ENCODE measurements at regions not wholly inside any gene's neighbourhood (a gene's known extent, or its start where the extent isn't known, plus 50 kb on each side); places are given as distances from the start of the nearest gene placed in this dataset.

GRCh38 chr13:73399347-73400216 is 340.8 kb downstream of the KLF5 start:
- peak in 1 of 11 donors; percentile 5 for DNase-seq (ENCODE audit: extremely low read depth in 1 of 11, low read depth in 9 of 11, low spot score in 4 of 11)

DNA sequence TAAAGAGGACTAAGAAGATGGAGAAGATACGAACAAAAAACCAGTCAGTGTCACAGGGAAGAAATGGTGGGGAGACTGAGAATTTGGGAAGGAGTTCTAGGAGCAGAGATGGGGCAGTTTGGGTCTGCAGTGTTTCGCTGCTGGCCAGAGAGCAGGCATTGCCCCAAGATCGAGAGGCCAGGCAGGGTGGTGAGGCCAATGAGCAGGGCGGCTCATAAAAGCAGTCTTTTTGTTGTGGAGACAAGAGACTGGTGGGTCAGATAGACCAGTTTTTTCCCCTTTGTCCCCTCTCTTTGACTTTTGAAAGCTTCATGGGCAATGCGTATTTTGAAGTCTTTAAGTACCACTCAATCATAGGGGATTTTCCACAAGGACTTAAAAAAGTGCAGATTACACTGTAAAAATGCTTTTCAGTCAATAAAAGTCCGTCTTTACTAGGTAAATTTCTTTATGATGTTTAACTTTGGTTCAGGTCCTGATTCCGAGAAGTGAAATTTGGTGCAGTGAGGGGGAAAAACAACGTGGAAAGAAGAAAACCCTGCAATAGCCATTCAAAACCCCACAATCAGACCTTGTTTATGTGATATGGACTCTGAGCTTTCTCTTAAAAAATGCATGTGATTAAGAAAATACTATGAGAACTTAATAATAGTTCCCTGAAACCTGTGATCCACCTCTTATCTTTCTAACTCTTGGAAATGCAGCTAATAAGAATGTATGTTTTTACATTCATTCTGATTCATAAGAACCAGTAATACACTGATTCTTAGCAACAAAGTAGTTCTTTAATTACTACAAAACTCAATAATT is 338.9 kb downstream of the KLF5 start:
- no peak for DNase-seq (ENCODE audit: extremely low read depth in 1 of 11, low read depth in 9 of 11, low spot score in 4 of 11)

GRCh38 chr13:73394066-73394465 is 335.3 kb downstream of the KLF5 start:
- no peak for DNase-seq (ENCODE audit: extremely low read depth in 1 of 11, low read depth in 9 of 11, low spot score in 4 of 11)

DNA sequence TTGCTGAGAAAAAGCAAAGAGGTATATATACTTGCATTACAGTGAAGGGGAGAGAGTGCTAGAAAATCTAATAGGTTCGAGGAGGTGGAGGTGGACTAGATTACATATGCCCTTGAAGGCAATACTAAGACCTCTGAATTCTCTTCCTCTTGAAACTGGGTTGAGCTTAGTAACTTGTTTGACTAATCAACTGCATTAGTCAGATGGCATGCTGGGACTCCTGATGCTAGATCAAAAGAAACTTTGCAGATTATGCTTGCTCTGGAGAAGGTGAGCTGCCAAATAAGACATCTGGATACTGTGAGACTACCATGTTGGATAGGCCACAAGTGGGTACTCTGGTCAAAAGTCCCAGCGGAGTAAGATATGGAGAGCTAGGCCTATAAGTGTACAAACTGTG is 331.3 kb downstream of the KLF5 start:
- DNase-seq (ENCODE audit: extremely low read depth in 1 of 11, low read depth in 9 of 11, low spot score in 4 of 11), result no peak

- no peak for DNase-seq (ENCODE audit: extremely low read depth in 1 of 11, low read depth in 9 of 11, low spot score in 4 of 11)
Observed at GRCh38 chr13:73388586-73388985, 329.8 kb downstream of the KLF5 start.

DNA sequence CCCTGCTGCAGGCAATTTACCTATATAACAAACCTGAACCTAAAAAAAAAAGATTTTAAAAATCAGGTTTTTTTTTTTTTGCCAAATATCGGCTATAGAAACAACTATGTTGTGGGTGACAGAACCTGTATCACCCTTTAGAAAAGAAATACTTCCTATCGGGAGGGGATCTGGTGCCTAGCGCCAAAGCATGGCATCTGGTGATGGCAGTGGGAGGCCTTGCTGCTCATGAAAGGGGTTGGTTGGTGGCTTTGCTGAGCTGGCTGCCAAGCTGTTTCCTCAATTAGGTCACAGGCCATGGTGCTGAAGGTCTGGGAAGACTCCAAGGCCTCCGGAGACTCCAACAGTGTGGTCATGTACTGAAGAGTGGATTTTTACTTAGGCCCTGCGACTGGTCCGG is 328.5 kb downstream of the KLF5 start:
- DNase-seq (ENCODE audit: extremely low read depth in 1 of 11, low read depth in 9 of 11, low spot score in 4 of 11), result no peak

DNA sequence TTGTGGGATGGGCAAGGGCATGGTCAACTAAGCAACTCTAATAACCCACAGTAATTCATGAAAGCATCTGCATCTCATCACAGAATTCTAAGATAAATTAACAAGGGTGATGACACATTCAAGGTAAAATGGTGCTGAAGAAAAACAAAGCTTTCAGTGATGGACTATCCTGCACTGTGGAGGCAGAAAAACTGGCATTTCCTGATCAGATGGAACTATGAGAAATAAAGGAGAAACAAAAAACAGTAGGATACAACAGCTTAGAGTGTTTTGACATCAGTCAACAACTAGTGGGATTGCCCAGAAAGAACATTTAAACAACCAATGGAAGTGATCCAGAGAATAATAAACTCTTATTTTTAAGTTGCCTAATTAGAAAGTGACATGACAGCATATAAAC is 327.0 kb downstream of the KLF5 start:
- DNase-seq (ENCODE audit: extremely low read depth in 1 of 11, low read depth in 9 of 11, low spot score in 4 of 11), result no peak

- DNase-seq (ENCODE audit: extremely low read depth in 1 of 11, low read depth in 9 of 11, low spot score in 4 of 11), result no peak
Observed at GRCh38 chr13:73372666-73373627, 314.1 kb downstream of the KLF5 start.

DNA sequence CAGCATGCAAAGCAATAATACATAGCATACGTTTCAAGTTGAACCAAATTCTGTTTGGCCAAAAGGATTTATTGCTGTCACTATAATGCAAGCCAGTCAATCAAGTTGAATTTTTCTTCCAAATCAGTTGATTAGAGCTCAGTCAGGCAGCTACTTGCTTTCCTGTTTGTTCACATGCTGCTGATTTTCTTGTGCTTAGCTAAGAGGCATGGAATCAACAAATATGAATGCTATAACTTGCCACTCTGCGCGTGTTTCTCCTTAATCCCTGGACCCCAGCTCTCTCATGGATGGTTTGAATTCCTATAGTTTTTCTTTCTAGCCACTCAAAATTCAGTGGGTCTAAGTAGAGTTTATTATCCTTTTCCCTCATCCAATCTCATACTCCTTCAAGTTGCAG is 311.3 kb downstream of the KLF5 start:
- no peak for DNase-seq (ENCODE audit: extremely low read depth in 1 of 11, low read depth in 9 of 11, low spot score in 4 of 11)

GRCh38 chr13:73369095-73369494 is 310.3 kb downstream of the KLF5 start:
- DNase-seq (ENCODE audit: extremely low read depth in 1 of 11, low read depth in 9 of 11, low spot score in 4 of 11), result no peak

- no peak for DNase-seq (ENCODE audit: extremely low read depth in 1 of 11, low read depth in 9 of 11, low spot score in 4 of 11)
Observed at GRCh38 chr13:73368608-73369007, 309.8 kb downstream of the KLF5 start.

DNA sequence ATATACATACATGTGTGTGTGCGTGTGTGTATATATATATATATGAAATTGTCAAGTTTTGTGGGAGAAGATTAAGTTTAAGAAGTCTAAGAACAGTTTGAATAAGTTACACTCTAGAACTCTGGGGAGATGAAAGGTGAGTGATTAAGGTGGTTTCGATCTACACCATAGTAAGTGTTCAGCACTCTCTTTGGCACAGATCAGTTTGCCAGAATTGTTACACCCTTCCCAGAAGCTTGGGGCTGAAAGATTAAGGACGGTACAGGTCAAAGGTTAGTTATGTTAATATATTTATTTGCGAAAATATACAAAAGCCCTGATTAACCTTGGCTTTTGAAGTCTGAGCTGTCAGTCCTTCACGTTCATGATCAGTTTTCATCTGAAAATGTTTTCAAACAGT is 309.1 kb downstream of the KLF5 start:
- DNase-seq (ENCODE audit: extremely low read depth in 1 of 11, low read depth in 9 of 11, low spot score in 4 of 11), result no peak

GRCh38 chr13:73366241-73366640 is 307.4 kb downstream of the KLF5 start:
- DNase-seq (ENCODE audit: extremely low read depth in 1 of 11, low read depth in 9 of 11, low spot score in 4 of 11), result no peak

DNA sequence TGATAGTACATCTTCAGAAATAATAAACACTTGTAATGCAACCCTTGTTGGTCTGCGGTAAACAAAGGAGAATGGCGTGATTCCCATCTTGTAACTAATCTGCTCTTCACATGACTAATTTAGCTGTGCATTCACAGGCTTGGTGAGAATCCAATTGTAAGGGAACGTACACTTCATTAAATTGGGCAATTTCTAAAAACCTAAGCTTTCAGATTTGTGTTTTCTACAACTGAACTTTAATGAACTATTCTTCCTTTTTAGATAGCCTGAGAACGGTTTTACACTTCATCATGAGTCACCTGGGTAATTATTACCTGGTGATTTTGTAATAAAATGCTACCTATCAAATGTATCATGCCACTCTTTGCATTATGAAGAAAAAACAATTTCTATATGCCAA is 306.9 kb downstream of the KLF5 start:
- no peak for DNase-seq (ENCODE audit: extremely low read depth in 1 of 11, low read depth in 9 of 11, low spot score in 4 of 11)

GRCh38 chr13:73365252-73365651 is 306.4 kb downstream of the KLF5 start:
- peak in 1 of 11 donors; percentile 23 for DNase-seq (ENCODE audit: extremely low read depth in 1 of 11, low read depth in 9 of 11, low spot score in 4 of 11)

DNA sequence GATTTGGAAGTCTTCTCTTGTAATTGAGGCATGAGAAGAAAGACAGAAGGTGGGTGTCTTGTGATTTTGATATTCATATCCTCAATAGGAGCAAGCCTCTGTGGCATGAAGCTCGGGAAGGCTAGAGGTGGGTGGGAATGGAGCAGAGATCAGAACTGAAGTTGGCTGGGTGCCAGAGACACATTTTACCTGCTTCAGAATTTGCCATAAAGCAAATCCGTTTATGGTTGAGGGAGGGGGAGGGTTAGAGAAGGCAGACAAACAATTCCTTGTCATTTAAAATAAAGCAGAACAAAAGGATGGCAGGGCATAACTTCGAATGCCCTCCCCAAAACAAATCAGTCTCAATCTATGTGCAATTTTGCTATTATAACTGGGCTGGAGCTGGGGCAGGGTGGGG is 305.9 kb downstream of the KLF5 start:
- no peak for DNase-seq (ENCODE audit: extremely low read depth in 1 of 11, low read depth in 9 of 11, low spot score in 4 of 11)

DNA sequence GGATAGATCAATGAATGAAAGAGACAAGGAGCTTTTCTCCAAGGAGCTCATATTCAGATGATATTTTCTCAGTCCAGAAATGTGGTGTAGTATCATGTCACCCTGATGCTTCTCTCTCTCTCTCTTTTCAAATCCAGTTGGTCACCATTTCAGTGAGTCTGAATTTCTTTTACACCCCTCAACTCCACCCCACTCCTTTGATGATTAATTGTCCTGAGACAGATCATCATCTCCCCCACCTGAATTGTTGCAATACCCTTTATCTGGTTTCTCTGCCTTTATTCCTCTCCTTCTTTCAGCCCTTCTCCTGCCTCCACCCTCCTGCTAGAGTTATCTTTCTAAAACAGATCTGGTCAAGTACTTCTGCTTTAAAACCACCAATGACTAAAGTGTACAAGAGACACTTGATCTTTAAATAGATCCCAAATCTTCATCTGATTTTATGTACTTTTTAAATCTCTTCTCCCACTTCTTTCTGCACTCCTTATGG is 299.8 kb downstream of the KLF5 start:
- no peak for DNase-seq (ENCODE audit: extremely low read depth in 1 of 11, low read depth in 9 of 11, low spot score in 4 of 11)

DNA sequence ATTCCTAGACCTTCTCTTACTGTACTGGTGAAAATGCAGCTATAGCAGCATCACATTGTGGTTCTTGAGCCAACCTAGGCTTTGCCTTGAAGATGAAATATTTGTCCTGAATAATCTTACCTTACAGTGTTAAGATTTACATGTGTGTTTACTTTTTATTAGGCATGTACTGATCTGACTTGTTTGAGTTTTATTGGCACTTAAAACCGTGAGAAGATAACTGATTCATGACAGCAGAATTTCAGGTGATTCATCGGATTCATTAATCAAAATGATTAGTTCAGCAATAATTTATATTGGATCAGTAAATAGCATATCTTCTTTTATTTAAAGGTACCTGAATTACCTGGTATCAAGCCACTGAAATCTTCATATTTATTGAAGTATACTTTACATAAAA is 296.3 kb downstream of the KLF5 start:
- DNase-seq (ENCODE audit: extremely low read depth in 1 of 11, low read depth in 9 of 11, low spot score in 4 of 11), result no peak

GRCh38 chr13:73351730-73352129 is 292.9 kb downstream of the KLF5 start:
- no peak for DNase-seq (ENCODE audit: extremely low read depth in 1 of 11, low read depth in 9 of 11, low spot score in 4 of 11)

Measured in renal cortex interstitium (tissue), 11 donors.